Stimulated activated CD8-positive, alpha-beta memory T cell treated with anti-CD3 and anti-CD28 coated beads, Interleukin-12 subunit alpha, Interleukin-12 subunit beta, amount 100 ng/mL, for 1 hour (primary cell): ENCODE measurements at regions not wholly inside any gene's neighbourhood (a gene's known extent, or its start where the extent isn't known, plus 50 kb on each side); places are given as distances from the start of the nearest gene placed in this dataset.

ENCODE experiments used
- DNase-seq: peaks from one replicate; pipeline ENCODE4 v3.0.0-alpha.2; 2020; ENCODE audit warnings: low read depth

DNA sequence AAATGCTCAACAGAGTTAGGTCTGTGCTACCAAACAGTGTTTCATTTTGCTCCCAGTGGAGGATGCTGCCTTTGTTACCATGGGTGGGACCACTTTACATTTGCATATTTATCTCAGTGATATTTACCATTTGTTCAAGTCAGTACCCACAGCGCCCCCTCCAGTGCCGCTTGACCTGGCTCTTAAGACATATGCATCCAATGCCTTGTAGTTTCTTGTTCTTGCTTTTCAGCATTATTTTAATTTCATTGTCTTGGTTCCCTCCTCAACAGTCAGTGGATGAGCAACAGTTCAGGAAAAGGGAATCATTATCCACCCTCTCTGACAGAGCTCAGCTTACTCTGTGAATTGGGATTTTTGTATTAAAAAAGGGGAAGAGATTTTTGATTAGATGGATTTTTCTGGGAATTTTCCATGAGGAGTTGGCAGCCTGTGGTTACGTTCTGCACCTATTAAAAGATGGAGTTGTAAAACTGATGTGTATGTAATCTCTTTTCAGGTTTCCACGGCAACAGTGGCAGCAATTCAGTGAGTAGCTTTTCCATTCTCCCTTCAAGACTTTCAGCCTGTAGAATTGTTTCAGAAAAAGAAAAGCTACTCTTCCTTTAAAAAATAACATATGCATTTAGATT is 240.5 kb upstream of the DAAM1 start:
- DNase-seq = no peak

DNA sequence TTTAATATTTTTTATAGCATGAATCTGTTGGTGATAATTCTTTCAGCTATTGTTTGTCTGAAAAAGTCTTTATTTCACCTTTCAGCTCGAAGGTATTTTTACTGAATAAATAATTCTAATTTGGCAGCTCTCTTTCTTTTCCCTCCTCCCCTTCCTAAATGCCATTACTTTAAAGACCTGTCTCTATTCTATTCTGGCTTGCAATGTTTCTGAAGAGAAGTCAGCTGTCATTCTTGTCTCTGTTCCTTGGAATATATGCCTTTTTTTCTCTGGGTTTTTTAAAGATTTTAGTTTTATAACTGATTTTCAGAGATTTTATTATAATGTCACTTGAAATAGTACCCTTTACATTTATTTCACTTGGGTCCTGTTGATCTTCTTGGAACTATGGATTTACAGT is 237.9 kb upstream of the DAAM1 start:
- DNase-seq = no peak

DNA sequence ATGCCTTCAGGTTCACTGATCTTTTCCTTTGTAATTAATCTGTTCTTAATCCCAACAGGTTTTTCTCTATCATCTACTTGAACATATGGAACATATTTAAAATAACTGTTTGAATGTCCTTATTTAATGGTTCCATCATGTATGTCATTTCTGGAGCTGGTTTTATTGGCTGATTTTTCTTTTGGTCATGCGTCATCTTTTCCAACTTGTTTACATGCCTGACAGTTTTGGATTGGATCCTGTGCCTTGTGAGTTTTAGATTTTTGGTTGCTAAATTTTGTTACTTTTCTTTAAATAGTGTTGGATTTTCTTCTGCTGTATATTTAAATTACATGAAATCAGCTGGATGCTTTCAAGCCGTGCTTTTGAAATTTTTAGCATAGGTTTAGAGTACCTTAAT is 237.3 kb upstream of the DAAM1 start:
- DNase-seq = no peak

DNA sequence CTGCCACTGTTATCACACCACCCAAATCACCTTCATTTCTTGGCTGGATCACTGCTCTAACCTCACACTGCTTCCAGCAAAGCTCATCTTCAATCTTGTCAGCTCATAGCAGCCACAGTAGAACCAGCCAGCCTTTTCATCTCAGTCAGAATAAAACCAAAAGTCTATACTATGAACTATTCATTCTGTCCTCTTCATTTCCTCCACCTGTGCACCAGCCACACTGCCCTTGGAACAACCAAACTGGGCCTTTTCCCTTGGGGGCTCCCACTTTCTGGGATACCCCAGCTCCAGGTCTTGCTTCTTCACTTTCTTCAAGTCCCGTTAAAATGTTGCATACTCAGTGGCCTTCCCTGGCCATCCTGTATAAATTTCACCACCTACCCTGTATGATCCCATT is 234.4 kb upstream of the DAAM1 start:
- no peak for DNase-seq

DNA sequence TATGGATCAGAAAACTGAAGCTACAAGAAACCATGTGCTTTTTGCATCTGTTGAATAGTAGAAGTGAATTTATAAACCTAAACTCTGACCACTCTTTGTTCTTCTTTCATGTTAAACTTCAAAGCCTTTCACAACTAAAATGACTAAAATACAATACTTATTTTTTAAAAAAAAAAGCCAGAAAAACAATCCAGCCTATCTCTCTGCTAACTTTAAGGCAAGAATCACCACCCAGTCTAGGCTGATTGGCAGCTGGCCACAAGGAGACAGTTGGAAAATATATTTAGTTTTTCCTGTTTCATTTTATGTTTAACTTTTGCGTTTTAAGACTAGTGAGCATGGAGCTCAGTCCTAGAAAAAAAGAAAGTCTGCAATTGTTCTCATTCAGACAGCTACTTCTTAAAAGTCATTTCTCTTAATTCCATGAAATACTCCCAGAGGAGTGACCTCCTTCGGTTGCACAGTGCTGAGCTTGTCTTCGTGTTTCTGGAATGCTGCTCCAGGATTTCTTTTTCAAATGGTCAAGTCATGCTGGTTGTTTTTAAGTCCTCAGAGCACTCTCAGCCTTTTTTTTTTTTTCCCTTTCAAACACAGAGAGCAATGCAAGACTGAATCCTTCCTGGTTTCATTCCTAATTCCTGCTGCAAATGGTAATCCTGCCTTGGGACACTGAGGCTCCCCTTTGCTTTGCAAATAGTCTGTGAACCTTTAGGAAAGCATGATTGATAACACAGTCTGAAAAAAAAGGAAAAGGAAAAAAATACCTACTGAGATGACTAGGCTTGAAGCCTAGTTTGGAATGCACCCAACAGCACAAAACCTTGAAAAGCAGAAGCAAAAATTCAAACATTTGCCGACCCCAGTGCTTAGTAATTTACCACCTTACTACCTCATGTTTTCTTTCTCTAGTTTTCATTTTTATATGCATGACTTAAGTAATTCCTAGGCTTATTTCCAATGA is 233.3 kb upstream of the DAAM1 start:
- DNase-seq = no peak

DNA sequence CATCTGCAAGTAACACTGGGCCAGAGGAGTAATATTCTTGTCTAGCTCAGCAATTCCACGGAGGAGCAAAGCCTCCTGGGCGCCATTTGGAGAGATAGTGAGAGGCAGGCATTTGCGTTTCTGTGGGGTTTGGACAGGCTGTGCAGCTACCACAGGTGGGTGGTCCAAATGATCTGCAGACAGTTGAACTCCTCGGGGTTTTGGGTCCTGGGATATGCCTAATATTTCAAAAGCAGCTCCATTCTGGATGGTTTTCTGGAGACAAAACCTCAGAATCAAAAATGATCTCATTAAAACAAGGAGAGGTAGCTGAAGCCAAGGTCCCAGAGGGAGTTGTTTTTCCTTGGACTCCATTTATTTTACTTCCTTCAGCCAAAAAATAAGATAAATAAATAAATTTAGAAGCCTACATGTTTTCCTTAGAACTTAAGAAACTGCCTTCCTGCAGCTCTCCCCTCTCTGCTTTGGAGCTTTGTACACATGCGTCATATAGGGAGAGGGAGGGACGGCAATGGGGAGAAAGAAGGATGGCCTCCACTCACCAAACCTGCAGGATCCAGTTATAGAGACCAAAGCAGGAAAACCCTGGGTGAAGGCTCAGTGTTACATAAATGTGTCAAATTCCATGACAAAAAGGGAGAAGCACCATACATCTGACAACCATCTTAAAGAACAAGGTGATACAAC is 227.3 kb upstream of the DAAM1 start:
- DNase-seq = no peak

DNA sequence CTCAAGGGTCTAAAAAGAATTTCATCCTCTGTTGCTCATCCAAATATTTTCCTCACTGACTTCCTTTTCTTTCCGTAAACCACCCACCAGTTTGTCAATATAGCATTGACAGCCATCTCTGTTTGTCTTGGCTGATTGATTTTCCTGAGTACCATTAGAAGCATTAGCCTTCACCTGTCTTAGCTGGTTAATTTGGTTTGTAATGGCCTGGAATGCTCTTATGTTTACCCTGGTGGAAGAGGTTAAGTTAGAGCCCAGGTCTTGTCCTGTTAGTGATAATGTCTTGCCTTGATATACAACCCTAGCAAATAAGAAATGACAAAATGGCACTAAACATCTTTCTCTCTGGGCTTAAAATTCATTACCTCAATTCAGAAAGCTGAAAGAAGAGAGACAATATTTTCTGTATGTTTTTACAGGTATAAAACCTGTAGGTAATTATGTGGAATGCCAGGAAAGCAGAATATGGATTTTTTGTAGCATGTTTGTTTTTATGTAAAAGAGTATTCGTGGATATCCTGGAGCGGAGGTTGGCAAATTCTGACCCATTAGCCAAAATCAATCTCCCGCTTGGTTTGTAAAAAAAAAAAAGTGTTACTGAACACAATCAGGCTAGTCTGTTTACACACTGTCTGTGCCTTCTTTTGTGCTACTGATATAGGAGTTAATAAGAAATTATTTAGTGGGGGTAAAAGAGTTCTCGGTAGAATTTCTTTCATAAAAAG is 224.4 kb upstream of the DAAM1 start:
- DNase-seq = no peak

DNA sequence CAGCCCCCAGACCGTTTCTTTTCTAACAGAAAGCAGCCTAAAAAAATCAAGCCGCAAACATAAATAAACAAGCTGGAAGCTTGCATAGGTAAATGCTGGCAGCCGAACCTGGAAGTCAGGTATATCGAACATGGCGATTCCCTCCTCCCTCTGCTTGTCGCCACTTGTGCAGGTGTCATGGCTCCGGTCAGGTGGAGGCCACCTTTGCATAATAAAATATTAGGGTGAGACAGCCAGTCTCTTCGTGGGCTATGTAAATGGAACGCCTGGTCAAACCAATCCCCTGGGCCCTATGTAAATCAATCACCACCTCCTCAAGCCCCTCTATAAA is 223.9 kb upstream of the DAAM1 start:
- DNase-seq = no peak

DNA sequence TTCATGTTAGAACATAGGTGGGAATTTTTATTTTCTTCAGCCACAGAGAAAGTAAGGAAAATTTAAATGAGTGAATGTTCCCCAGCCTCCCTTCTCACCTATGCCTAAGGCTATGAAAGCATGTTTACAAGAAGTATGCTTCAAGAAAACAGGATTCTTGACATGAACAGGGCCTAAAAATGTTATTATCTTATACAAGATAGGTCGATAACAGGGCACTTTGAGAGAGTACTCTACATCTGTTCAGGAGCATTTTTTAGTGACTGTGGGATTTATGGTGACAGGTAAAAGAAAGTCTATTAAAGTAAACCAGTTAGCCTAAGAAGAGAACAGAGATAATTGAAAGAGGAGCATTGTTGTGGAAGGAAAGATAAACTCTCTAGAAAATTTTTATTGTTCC is 222.9 kb upstream of the DAAM1 start:
- no peak for DNase-seq

DNA sequence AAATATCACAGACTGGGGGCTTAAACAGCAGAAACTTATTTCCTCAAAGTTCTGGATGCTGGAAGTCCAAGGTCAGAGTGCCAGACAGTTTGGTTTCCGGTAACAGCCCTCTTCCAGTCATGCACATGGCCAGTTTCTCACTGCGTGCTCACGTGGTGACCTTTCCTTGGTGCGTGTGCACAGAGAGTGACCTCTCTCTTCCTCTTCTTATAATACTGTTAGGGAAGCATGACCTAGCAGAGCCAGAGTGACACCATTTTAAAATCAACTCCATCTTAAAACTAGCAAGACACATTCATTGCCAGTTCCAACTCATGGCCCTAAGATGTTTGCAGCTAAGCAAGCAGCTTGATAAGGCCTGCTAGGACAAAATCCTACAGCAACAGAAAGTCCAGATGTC is 221.5 kb upstream of the DAAM1 start:
- no peak for DNase-seq

DNA sequence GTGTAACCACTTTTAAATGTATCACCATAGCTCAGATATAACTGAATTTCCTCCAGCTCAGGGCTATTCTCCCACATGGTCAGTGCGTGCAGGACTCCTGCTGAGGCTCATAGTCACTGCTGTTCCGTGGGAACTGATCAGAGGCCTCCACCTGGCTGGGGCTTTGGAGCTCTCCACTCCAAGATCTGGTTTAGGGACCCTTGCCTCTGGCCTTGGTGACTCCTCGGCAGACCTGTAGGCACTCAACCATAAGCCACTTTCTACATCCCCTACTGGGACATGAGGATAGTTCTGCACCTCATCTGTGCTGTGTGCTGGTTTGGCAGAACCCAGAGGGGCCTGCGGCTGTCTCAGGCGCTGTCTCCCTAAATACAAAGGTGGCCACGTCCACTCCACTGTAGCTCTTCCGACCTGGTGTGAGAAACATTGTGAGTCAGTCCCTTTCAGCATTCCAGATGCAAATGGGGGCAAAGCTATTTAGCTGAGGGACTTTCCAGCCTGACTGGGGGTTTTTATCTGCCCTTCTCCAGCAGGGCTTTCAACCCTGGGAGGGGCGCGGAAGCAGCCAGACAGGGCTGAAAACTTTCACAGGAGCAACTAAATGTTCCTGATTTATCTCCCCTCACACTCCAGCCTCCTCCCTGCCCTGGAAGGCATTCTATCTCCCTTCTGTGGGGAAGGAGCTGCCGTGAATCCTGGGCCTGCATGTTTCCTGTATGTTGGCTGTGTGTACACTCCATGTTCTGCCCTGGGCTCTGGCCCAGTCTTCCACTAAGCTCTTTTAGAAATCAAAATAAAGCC is 218.3 kb upstream of the DAAM1 start:
- no peak for DNase-seq

DNA sequence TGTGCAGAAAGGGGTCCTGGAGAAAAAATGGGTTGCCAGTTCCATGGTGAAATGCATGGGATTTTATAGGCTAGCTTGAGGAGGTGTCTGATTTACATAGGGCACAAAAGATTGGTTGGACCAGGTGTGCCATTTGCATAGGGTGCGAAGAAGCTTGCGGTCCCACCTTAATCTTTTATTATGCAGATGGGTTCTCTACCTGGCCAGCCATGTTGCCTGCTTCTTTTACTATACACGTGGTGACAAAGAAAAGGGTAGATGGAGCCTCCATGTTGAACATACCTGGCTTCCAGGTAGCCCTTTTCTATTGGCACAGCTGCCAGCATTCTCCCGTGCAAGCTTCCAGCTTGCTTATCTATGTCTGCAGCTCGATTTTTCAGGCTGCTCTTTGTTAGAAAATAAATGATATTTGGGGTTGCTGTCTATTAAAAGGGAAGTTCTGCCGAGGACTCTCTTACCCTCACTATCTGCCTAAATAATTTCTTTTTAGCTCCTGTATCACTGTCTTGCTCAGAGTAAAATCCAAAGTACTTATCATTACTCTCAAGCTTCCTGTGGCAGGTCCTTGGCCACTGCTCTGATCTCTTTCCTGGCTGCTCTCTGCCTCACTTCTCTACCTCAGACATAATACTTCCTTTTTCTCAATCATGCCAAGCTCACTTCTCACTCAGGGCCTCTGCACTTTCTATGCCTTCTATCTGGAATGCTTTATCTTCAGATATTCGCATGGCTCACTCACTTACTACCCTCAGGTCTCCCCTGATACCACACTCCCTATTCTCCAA is 216.0 kb upstream of the DAAM1 start:
- no peak for DNase-seq

DNA sequence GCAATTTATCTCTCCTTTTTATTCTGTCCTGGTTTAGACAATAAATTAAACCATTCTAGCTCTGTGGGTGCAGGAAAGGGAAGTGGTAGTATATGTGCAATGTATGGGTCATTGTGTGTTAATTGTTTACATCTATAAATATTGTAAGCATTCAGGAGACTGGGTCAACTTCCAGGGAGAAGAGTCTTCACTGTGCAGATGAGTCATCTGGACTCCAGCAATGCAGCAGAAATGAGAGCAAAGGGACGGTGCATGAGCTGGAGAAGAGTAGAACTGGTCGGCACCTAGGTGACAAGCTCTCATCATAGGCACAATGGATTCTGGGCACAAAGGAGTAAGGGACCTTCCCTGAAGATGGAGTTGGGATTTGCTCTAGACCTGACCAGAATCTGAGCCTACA is 211.1 kb upstream of the DAAM1 start:
- no peak for DNase-seq

DNA sequence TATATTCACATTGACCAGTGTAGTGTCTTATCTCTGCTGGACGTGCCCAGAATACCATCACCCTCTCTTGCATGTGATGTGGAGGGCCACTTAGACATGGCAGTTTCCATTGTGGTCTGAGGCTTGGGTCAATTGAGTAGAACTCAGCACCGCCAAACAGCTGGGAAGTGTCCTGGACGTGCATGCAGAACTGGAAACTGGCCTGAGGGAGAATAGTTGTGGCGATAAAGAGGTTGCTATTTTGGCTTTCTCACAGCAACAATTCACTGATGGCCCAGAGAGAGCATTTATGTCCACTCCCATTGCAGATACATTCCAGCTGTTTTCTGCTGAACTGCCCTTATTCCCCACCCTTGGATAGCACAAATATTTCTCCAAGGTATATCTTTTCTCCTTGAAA is 210.1 kb upstream of the DAAM1 start:
- DNase-seq = no peak

DNA sequence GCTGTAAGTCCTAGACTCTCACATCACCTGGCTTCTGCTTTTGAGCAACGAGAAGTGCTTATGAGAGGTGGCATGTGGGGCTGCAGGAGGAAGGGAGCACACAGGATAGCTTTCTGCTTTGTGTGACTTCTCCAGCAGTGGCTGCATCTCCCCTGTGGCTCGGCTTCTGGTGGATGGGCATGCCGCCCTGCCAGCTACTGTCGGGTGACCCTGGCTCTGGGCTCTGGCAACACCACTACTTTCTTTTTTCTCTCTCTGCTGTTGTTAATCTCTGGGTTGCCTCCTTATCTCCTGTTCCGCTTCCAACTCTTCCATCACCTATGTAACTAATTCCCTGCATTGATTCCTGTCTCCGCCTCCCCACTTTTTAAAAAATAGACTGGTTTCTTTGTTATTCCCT is 209.1 kb upstream of the DAAM1 start:
- DNase-seq = no peak

DNA sequence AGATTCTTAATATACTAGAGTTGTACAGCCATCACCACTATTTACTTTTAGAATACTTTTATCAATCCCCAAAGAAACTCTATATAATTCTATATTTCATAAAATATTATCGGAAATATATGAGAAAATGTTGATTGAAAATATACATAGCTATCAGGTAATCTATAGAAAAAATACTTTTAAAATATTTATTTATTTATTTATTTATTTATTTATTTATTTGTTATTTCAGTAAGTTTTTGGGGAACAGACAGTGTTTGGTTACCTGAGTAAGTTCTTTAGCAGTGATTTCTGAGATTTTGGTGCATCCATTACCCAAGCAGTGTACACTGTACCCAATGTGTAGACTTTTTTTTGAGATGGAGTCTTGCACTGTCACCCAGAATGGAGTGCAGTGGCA is 206.6 kb upstream of the DAAM1 start:
- DNase-seq = no peak

DNA sequence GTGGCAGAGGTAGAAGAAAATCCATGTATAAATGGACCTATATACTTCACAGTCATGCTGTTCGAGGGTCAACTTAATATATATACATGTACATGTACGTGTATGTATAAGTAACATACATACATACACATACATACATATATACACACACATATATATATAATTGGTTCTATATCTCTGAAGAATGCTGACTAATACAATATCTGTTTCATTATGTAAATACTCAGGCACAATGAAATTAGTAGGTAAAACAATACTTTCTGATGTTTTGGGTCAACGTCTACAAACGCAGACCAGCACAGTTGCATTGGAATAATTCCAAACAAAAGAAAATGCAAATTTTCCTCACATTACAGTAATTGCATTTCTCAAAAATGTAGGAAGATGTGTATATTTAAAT is 202.7 kb upstream of the DAAM1 start:
- DNase-seq = no peak

DNA sequence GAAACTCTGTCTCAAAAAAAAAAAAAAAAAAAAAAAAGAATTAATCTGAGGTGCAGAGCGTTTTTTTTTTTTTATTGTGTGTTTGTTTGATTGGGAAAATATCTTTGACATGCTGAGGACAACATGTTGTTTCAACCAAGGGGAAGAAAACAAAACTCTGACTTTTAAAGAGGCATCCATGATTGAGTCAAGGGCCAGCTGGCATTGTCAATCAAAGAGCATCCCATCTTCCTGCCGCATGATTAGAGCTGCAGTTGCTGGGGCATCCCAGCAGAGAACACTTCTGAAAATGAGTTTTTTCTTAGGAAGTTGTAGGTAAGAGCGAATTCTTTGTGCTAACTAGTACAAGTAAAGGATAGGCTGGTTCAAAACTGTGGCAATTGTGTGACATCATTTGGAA is 200.9 kb upstream of the DAAM1 start:
- DNase-seq = no peak

DNA sequence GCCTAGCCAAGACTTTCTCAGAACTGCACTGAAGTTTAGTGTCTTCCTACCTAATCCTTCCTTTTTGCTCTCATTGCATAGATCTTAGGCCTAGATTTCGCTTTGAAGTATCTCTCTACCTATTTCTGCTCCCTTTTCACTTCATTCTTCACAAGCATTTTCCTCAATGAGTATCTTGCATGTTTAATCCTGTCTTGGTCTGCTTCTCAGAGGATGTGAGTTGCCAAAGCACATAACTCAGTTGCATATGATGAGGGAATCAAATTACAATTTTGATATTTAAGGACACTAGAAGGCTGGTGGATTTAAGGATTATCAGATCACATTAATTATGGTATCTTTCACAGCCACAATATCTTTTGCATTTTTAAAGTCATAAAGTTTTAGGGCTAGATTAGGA is 195.5 kb upstream of the DAAM1 start:
- no peak for DNase-seq

DNA sequence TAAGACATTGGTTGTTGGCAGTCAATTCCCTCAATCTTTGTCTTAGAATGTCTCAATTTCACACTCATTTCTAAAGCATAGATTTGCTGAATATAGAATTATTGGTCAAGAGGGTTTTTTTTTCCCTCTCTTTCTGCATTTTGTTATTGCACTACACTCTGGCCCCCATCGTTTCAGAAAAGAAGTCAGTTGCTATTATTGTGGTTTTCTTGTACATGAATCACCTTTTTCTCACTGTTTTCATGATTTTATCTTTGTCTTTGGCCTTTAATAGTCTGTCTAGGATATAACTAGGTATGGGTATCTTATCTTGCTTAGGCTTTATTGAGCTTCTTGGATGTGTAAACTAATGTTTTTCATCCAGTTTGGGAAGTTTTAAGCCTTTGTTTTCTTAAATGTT is 194.3 kb upstream of the DAAM1 start:
- DNase-seq = no peak

DNA sequence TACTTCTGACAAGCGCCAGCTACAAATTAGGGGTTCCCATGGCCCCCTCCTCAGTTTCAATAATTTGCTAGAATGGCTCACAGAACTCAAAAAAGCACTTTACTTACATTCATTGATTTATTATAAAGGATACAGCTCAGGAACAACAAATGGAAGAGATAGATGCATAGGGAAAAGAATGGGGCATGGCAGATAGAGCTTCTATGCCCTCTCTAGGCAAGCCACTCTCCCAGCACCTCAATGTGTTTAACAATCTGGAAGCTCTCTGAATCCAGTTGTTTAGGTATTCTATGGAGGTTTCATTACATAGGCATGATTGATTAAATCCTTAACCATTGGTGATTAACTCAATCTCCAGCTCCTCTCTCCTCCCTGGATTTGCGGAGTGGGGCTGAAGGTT is 184.5 kb upstream of the DAAM1 start:
- no peak for DNase-seq
